OCI-LY7 (cell line): ENCODE measurements at regions not wholly inside any gene's neighbourhood (a gene's known extent, or its start where the extent isn't known, plus 50 kb on each side); places are given as distances from the start of the nearest gene placed in this dataset.

Source experiments
- BruUV-seq: library from RNA; stranded (reverse); fragments of 400-500 nt; replicated peaks from 2 replicates; lab custom pipeline; 2021; lab: Mats Ljungman, UMichigan
- CTCF ChIA-PET: fragments of 300-600 bp; sonication (Branson Sonifier 250); formaldehyde crosslinking; loops from one replicate; lab custom pipeline; 2022; ENCODE audit warnings: antibody characterized with exemption; ENCODE audit not compliant: unreplicated experiment; lab: Charles Lee
- POLR2A ChIA-PET: fragments of 300-600 bp; sonication (Branson Sonifier 250); formaldehyde crosslinking; loops from one replicate; lab custom pipeline; 2022; ENCODE audit warnings: antibody characterized with exemption; lab: Charles Lee
- DNase-seq: peaks from one replicate; pipeline ENCODE4 v3.0.0-alpha.2; 2015; ENCODE audit warnings: low spot score
- H2AFZ ChIP-seq: fragments of 200-600 bp; sonication (generic), shearing (Covaris generic); 2 replicates; pipeline ENCODE4 v1.6.1; 2014; ENCODE audit warnings: mild to moderate bottlenecking, antibody characterized with exemption, low read length, moderate library complexity
- H3K27ac ChIP-seq: fragments of 200-600 bp; sonication (generic); 2 replicates; pipeline ENCODE4 v1.5.1; 2014; ENCODE audit warnings: mixed run types, low read depth, mild to moderate bottlenecking, moderate library complexity, low read length, inconsistent platforms; ENCODE audit not compliant: poor library complexity, severe bottlenecking
- H3K36me3 ChIP-seq: fragments of 200-600 bp; sonication (generic); 2 replicates; pipeline ENCODE4 v1.6.1; 2014; ENCODE audit warnings: mild to moderate bottlenecking, antibody characterized with exemption, low read length, moderate library complexity, mixed read lengths; ENCODE audit not compliant: insufficient read depth
- H3K4me1 ChIP-seq: fragments of 200-600 bp; sonication (generic); 2 replicates; pipeline ENCODE4 v1.5.1; 2014; ENCODE audit warnings: mild to moderate bottlenecking, low read length; ENCODE audit not compliant: insufficient read depth, poor library complexity, severe bottlenecking
- H3K4me2 ChIP-seq: fragments of 200-600 bp; sonication (generic); 2 replicates; pipeline ENCODE4 v1.6.1; 2014; ENCODE audit warnings: mild to moderate bottlenecking, low read length
- H3K4me3 ChIP-seq: fragments of 200-600 bp; sonication (generic); 2 replicates; pipeline ENCODE4 v1.5.1; 2014; ENCODE audit warnings: mild to moderate bottlenecking, low read depth, low read length; ENCODE audit not compliant: poor library complexity, severe bottlenecking
- H3K79me2 ChIP-seq: fragments of 200-600 bp; sonication (generic); 2 replicates; pipeline ENCODE4 v1.6.1; 2016; ENCODE audit warnings: low read depth, mild to moderate bottlenecking, low read length, moderate library complexity, mixed read lengths; ENCODE audit not compliant: insufficient read depth
- H3K9me2 ChIP-seq: fragments of 200-600 bp; sonication (generic); 2 replicates; pipeline ENCODE4 v1.6.1; 2016; ENCODE audit warnings: mild to moderate bottlenecking, low read length, mixed read lengths; ENCODE audit not compliant: insufficient read depth
- H3K9me3 ChIP-seq: fragments of 200-600 bp; sonication (generic); 2 replicates; pipeline ENCODE4 v1.6.1; 2014; ENCODE audit warnings: mild to moderate bottlenecking, mixed run types, low read length, mixed read lengths
- H4K20me1 ChIP-seq: fragments of 200-600 bp; sonication (generic); 2 replicates; pipeline ENCODE4 v1.6.1; 2014; ENCODE audit warnings: mild to moderate bottlenecking, antibody characterized with exemption, low read length, moderate library complexity, mixed read lengths; ENCODE audit not compliant: insufficient read depth
- EZH2phosphoT487 ChIP-seq: fragments of 200-600 bp; sonication (generic); IDR thresholded peaks from 2 replicates; pipeline ENCODE4 v1.6.1; 2018; ENCODE audit warnings: low read depth, borderline replicate concordance, mild to moderate bottlenecking, mixed run types, antibody characterized with exemption, low read length, moderate library complexity, mixed read lengths
- intact Hi-C: fragments of 100-400 bp; cut with micrococcal nuclease; formaldehyde crosslinking; loops from one replicate; pipeline ENCODE4 v1.10.0; 2022; ENCODE audit not compliant: unreplicated experiment
- TF ChIP-seq, protein P1 (sequence below): fragments of 200-600 bp; sonication (generic); conservative IDR thresholded peaks from 2 replicates; pipeline ENCODE4 v1.5.1; 2014; ENCODE audit warnings: mild to moderate bottlenecking, antibody characterized with exemption, low read length, moderate library complexity, mixed read lengths

DNA sequence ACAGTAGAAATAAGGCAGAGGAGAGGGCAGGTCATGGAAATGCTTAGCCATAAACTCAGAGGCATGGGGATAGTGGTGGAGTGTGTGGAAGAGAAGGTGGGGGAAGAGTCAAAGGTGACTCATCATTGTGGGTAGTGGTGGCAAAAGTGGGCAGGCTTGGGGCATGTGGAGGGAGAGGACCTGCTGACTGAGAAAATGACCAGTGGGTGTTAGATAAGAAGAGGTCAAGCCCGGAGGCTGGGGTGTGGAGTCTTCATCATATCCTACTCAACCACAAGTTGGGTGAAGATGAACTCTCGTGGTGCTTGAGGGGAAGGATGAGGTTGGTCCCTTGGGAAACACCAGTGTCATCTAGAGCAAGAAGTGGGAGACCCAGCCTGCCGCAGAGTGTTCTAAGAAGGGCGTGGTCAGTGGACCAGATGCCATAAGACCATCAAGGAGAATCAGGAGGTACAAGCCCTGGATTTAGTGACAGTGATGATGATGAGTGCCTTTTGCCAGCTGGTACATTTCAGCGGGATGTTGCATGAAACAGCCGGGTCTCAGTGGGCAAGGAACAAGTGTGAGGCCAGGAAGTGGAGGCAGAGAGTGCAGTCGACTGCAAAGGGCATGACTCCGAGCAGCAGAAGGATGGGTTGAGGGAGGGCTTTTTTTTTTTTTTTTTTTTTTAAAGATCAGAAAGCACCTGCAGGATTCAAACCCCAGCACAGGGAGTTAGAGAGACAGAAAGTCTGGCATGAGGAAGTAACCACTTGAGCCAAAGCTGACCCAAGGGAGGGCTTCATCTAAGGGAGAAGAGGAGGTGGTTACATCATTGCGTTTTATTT lies 122.6 kb upstream of the SPRED2 start:
- H3K36me3 ChIP-seq, result no peaks in the 10 kb centered on the region
- POLR2A ChIA-PET, result interaction anchor here (0.5 to 0.6 kb wide), 3 partner anchors 148 to 364 kb away, joined by 3 to 6 read pairs (median 3); no protein-coding TSS in a partner anchor
- H3K79me2 ChIP-seq, result no peaks in the 10 kb centered on the region
- TF ChIP-seq EZH2phosphoT487, result no peak
- TF ChIP-seq, protein P1, sequence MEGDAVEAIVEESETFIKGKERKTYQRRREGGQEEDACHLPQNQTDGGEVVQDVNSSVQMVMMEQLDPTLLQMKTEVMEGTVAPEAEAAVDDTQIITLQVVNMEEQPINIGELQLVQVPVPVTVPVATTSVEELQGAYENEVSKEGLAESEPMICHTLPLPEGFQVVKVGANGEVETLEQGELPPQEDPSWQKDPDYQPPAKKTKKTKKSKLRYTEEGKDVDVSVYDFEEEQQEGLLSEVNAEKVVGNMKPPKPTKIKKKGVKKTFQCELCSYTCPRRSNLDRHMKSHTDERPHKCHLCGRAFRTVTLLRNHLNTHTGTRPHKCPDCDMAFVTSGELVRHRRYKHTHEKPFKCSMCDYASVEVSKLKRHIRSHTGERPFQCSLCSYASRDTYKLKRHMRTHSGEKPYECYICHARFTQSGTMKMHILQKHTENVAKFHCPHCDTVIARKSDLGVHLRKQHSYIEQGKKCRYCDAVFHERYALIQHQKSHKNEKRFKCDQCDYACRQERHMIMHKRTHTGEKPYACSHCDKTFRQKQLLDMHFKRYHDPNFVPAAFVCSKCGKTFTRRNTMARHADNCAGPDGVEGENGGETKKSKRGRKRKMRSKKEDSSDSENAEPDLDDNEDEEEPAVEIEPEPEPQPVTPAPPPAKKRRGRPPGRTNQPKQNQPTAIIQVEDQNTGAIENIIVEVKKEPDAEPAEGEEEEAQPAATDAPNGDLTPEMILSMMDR, result no peak
- intact Hi-C loops, result loop anchor here (1.0 to 5.0 kb wide), 5 partner anchors 119 to 498 kb away; partner anchors contain the start of gene CEP68
- CTCF ChIA-PET, result no interaction called here
- peak overlapping the region; percentile 23 for H3K27ac ChIP-seq
- BruUV-seq, result no TSS peak
- H3K4me2 ChIP-seq, result peak overlapping the region; percentile 36
- peak; percentile 78 for DNase-seq
- no peaks in the 10 kb centered on the region for H4K20me1 ChIP-seq
- H3K4me3 ChIP-seq, result no peak overlapping the region
- H2AFZ ChIP-seq, result no peak overlapping the region; the same call in 1 of the 2 replicates
- H3K9me2 ChIP-seq, result no peaks in the 10 kb centered on the region
- no peaks in the 10 kb centered on the region for H3K9me3 ChIP-seq
- peaks cover 37% of the 10 kb centered on the region for H3K4me1 ChIP-seq

GRCh38 chr2:65553504-65554074 lies 121.2 kb upstream of the SPRED2 start:
- Histone ChIP-seq H3K4me3 (no peak overlapping the region), H3K27ac (no peak overlapping the region), H4K20me1 (no peaks in the 10 kb centered on the region), H3K36me3 (no peaks in the 10 kb centered on the region), H3K4me2 (peak overlapping the region; percentile 28), H3K9me3 (no peaks in the 10 kb centered on the region), H3K4me1 (peaks cover 40% of the 10 kb centered on the region), H3K79me2 (no peaks in the 10 kb centered on the region), H2AFZ (0 out of 2 replicates have a peak overlapping the region, but pooled peaks have one; percentile 6), H3K9me2 (no peaks in the 10 kb centered on the region)
- CTCF ChIA-PET, result no interaction called here
- intact Hi-C loops, result loop anchor here (1.0 to 5.0 kb wide), 4 partner anchors 171 to 288 kb away; no protein-coding TSS in a partner anchor
- DNase-seq, result no peak
- POLR2A ChIA-PET, result no interaction called here
- BruUV-seq, result no TSS peak
- no peak for TF ChIP-seq EZH2phosphoT487
- TF ChIP-seq, protein P1, result no peak
